MCF 10A (cell line): ENCODE measurements at regions not wholly inside any gene's neighbourhood (a gene's known extent, or its start where the extent isn't known, plus 50 kb on each side); places are given as distances from the start of the nearest gene placed in this dataset.

ENCODE experiments used
- BruUV-seq: library from RNA; stranded (reverse); fragments of 400-500 nt; replicated peaks from 2 replicates; lab custom pipeline; 2021; lab: Mats Ljungman, UMichigan
- CTCF ChIA-PET: fragments of 300-600 bp; sonication (Branson Sonifier 250); formaldehyde crosslinking; extraction: SDS; loops from one replicate; lab custom pipeline; 2021; ENCODE audit warnings: antibody characterized with exemption, inconsistent platforms; lab: Yijun Ruan, JAX
- POLR2A ChIA-PET: fragments of 300-600, 350-650 bp; sonication (Branson Sonifier 250); formaldehyde crosslinking; extraction: SDS; loops from one replicate; lab custom pipeline; 2020; ENCODE audit warnings: antibody characterized with exemption, inconsistent platforms; lab: Yijun Ruan, JAX
- DNase-seq: peaks from one replicate; pipeline ENCODE4 v3.0.0-alpha.2; 2018; ENCODE audit not compliant: unreplicated experiment
- H3K27ac Mint-ChIP-seq: one replicate; pipeline ENCODE4 v1.8.0; 2022; ENCODE audit warnings: mild to moderate bottlenecking, low read depth, mixed read lengths; ENCODE audit not compliant: unreplicated experiment
- H3K27me3 Mint-ChIP-seq: one replicate; pipeline ENCODE4 v1.8.0; 2022; ENCODE audit warnings: mixed read lengths; ENCODE audit not compliant: insufficient read depth, unreplicated experiment
- H3K36me3 Mint-ChIP-seq: one replicate; pipeline ENCODE4 v1.8.0; 2022; ENCODE audit warnings: mild to moderate bottlenecking, moderate library complexity, mixed read lengths; ENCODE audit not compliant: insufficient read depth, unreplicated experiment
- H3K4me1 Mint-ChIP-seq: one replicate; pipeline ENCODE4 v1.8.0; 2022; ENCODE audit warnings: mixed read lengths; ENCODE audit not compliant: insufficient read depth, unreplicated experiment
- H3K4me3 Mint-ChIP-seq: one replicate; pipeline ENCODE4 v1.8.0; 2022; ENCODE audit warnings: mild to moderate bottlenecking, moderate library complexity, mixed read lengths; ENCODE audit not compliant: unreplicated experiment
- H3K9me3 Mint-ChIP-seq: one replicate; pipeline ENCODE4 v1.8.0; 2022; ENCODE audit warnings: mixed read lengths; ENCODE audit not compliant: unreplicated experiment
- intact Hi-C: fragments of 100-400 bp; cut with micrococcal nuclease; formaldehyde crosslinking; loops from 2 replicates; pipeline ENCODE4 v1.14.1; 2022
- TF ChIP-seq, protein P1 (sequence below): fragments of 200-600 bp; IDR thresholded peaks from one replicate; pipeline ENCODE4 v1.8.0; 2022; ENCODE audit warnings: antibody characterized with exemption, mild to moderate bottlenecking; ENCODE audit not compliant: unreplicated experiment

DNA sequence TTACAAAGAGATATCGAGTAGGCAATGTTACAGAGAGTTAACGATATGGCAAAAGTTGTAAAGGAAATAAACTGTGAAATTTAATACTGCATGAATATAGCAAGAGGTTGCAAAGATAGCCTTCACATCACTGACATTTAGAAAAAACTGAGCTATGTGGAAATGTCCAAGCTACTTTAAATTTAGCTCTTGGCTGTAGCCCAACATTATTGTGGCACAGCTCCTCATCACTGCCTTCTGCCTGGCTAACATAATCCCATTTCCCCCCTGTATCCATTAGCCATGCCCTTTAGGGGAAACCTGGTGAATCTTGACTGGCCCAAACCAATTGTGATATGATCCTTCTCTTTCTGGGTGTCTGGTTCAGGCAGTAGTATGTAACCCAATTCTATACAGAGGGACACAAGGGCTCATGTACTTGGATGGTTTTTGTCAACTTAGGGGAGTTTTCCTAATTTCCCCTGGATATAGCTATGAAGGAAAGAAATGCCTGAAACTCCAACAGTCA lies 115.4 kb downstream of the PFDN4 start:
- CTCF ChIA-PET: interaction anchor here (0.6 kb wide), 2 partner anchors 320 to 376 kb away, joined by 3 read pairs; no protein-coding TSS in a partner anchor

DNA sequence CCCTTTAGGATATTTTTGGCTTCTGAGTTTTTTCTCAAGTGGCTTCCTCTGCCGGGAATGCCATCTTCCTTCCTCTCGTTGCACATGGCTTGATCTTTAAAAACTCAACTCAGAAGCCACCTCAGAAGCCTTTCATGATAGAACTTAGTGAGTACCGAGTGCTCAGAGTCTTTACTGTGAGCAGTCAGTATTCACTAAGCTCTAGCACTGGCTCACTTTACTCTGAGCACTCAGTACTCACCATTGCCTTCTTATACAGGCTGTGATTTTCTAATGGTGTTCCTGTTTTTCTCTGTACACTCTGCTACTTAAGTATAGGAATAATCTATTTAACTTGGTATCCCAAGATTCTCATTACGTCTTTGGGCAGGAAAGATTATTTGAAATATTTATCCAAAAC lies 116.2 kb downstream of the PFDN4 start:
- CTCF ChIA-PET: no interaction called here
- no peaks in the 10 kb centered on the region for H3K27me3 Mint-ChIP-seq
- no peaks in the 10 kb centered on the region for H3K9me3 Mint-ChIP-seq

More for the DNA sequence above, 115.4 kb downstream of the PFDN4 start:
- Mint-ChIP-seq H3K4me3 (no peak overlapping the region), H3K9me3 (no peaks in the 10 kb centered on the region), H3K4me1 (no peaks in the 10 kb centered on the region), H3K36me3 (no peaks in the 10 kb centered on the region), H3K27me3 (no peaks in the 10 kb centered on the region), H3K27ac (no peak overlapping the region)
- DNase-seq: no peak
- POLR2A ChIA-PET: no interaction called here
- TF ChIP-seq, protein P1, sequence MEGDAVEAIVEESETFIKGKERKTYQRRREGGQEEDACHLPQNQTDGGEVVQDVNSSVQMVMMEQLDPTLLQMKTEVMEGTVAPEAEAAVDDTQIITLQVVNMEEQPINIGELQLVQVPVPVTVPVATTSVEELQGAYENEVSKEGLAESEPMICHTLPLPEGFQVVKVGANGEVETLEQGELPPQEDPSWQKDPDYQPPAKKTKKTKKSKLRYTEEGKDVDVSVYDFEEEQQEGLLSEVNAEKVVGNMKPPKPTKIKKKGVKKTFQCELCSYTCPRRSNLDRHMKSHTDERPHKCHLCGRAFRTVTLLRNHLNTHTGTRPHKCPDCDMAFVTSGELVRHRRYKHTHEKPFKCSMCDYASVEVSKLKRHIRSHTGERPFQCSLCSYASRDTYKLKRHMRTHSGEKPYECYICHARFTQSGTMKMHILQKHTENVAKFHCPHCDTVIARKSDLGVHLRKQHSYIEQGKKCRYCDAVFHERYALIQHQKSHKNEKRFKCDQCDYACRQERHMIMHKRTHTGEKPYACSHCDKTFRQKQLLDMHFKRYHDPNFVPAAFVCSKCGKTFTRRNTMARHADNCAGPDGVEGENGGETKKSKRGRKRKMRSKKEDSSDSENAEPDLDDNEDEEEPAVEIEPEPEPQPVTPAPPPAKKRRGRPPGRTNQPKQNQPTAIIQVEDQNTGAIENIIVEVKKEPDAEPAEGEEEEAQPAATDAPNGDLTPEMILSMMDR: no peak
- BruUV-seq: no TSS peak
- intact Hi-C loops: no loop called here

DNA sequence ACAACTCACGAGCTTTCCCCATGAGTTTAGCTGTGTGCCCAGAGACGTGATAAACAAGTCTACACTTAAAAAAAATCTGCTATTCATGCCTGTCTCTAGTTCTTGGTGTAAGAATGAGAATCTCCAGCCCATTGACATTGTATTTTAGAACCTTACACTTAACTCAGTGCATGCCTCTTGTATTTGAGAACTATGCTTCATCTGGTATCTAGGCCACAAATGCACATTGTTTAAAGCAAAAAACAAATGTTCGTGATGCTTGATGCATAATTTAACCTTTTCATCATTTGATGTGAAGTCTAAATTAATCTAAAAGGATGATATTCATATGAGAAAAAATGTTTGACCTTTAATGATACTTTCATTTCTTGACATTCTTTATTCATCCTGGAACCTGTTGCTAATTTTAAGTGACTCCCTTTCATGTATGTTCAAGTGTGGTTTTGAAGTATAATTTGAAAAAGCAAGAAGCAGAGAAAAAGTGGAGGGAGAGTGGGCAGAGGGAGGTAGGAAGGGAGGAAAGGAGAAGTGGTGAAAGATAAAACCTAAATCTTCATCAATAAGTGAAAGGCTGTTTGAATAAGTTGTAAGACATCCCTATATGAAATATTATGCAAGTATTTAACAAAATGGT lies 116.9 kb downstream of the PFDN4 start:
- TF ChIP-seq, protein P1: no peak
- CTCF ChIA-PET: no interaction called here
- H3K4me3 Mint-ChIP-seq: no peak overlapping the region
- no peaks in the 10 kb centered on the region for H3K36me3 Mint-ChIP-seq
- no peak for DNase-seq
- no peaks in the 10 kb centered on the region for H3K27me3 Mint-ChIP-seq
- POLR2A ChIA-PET: interaction anchor here (1.0 kb wide), 1 partner anchor 9 kb away, joined by 3 read pairs; no protein-coding TSS in a partner anchor
- no peak overlapping the region for H3K27ac Mint-ChIP-seq
- no TSS peak for BruUV-seq
- intact Hi-C loops: no loop called here
- no peaks in the 10 kb centered on the region for H3K4me1 Mint-ChIP-seq
- no peaks in the 10 kb centered on the region for H3K9me3 Mint-ChIP-seq

More for the DNA sequence above, 116.2 kb downstream of the PFDN4 start:
- intact Hi-C loops: no loop called here
- TF ChIP-seq, protein P1: no peak
- no peak overlapping the region for H3K27ac Mint-ChIP-seq
- BruUV-seq: no TSS peak
- no peak for DNase-seq
- no peaks in the 10 kb centered on the region for H3K4me1 Mint-ChIP-seq
- H3K36me3 Mint-ChIP-seq: no peaks in the 10 kb centered on the region
- H3K4me3 Mint-ChIP-seq: no peak overlapping the region
- POLR2A ChIA-PET: interaction anchor here (1.0 kb wide), 1 partner anchor 10 kb away, joined by 3 read pairs; no protein-coding TSS in a partner anchor

DNA sequence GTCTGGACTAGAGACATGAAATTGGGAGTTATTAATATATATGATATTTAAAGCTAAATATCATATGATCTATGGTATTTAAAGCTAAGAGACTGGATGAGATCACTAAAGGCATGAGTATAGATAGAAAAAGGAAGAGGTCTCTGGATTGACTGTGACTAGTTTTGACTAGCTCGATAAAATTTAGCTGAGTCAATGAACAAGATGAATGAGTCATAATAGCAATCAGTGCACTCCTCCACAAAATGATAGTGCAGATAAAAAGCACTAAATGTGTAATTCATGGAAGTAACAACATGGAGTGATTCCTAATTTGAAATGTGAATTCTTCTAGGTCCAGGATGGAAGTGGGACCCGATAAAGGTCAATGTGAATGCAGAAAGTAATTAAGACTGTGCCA lies 127.4 kb downstream of the PFDN4 start:
- H3K4me1 Mint-ChIP-seq: peaks cover 11% of the 10 kb centered on the region
- H3K4me3 Mint-ChIP-seq: no peak overlapping the region
- BruUV-seq: no TSS peak
- DNase-seq: no peak
- H3K27me3 Mint-ChIP-seq: no peaks in the 10 kb centered on the region
- POLR2A ChIA-PET: interaction anchor here (0.6 to 1.3 kb wide), 5 partner anchors 26 to 411 kb away, joined by 3 to 6 read pairs (median 3); partner anchors contain the start of gene PFDN4
- CTCF ChIA-PET: interaction anchor here (0.7 to 1.2 kb wide), 3 partner anchors 8 to 127 kb away, joined by 3 read pairs; partner anchors contain the start of gene PFDN4
- TF ChIP-seq, protein P1: no peak
- H3K27ac Mint-ChIP-seq: no peak overlapping the region
- no peaks in the 10 kb centered on the region for H3K36me3 Mint-ChIP-seq
- no peaks in the 10 kb centered on the region for H3K9me3 Mint-ChIP-seq
- intact Hi-C loops: no loop called here
